ENCODE measurements at regions not wholly inside any gene's neighbourhood (a gene's known extent, or its start where the extent isn't known, plus 50 kb on each side); places are given as distances from the start of the nearest gene placed in this dataset.

DNA sequence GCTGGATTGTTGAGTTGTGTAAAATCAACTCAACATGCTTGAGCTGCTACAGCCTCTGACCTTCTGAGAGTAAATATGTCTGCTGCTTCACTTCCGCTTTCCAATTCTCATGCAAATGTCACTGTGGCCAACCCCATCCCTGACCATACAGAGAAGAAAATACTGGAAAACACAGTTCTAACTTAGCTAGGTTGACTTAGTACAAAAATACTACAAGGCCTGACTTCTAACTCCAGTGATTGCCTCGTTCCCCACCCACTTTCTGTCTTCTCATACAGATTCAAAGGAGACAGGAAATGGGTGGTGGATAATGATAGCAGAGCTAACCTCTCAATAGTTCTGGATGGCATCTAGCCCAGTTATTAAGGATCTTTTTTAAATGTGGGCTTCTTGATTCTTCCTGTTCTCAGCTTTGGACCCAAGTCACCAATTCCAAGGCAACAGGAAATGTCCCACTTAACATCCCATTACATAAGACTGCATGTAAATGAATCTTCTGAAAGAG is 226.6 kb upstream of the SLC24A2 start:
- Histone ChIP-seq H3K27ac (no peak overlapping the region), H3K4me1 (no peaks in the 10 kb centered on the region), H3K9me3 (no peaks in the 10 kb centered on the region), H3K36me3 (no peaks in the 10 kb centered on the region), H3K4me3 (no peak overlapping the region), H3K27me3 (no peaks in the 10 kb centered on the region)
- no peak for DNase-seq (ENCODE audit: extremely low spot score in 2 of 2)
- TF ChIP-seq, protein P1, sequence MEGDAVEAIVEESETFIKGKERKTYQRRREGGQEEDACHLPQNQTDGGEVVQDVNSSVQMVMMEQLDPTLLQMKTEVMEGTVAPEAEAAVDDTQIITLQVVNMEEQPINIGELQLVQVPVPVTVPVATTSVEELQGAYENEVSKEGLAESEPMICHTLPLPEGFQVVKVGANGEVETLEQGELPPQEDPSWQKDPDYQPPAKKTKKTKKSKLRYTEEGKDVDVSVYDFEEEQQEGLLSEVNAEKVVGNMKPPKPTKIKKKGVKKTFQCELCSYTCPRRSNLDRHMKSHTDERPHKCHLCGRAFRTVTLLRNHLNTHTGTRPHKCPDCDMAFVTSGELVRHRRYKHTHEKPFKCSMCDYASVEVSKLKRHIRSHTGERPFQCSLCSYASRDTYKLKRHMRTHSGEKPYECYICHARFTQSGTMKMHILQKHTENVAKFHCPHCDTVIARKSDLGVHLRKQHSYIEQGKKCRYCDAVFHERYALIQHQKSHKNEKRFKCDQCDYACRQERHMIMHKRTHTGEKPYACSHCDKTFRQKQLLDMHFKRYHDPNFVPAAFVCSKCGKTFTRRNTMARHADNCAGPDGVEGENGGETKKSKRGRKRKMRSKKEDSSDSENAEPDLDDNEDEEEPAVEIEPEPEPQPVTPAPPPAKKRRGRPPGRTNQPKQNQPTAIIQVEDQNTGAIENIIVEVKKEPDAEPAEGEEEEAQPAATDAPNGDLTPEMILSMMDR (IDR thresholded peaks at IDR 0.05): no peak
- TF ChIP-seq POLR2AphosphoS5 (IDR thresholded peaks at IDR 0.05; ENCODE audit: insufficient read depth in 1 of 2, low read depth in 1 of 2) (no peak), POLR2A (IDR thresholded peaks at IDR 0.05) (no peak)
- intact Hi-C loops (cut with DNase I): no loop called here

GRCh38 chr9:20014168-20014567 is 225.3 kb upstream of the SLC24A2 start:
- DNase-seq (ENCODE audit: extremely low spot score in 2 of 2): no peak
- intact Hi-C loops (cut with DNase I): no loop called here
- Histone ChIP-seq H3K27me3 (no peaks in the 10 kb centered on the region), H3K36me3 (no peaks in the 10 kb centered on the region), H3K27ac (no peak overlapping the region), H3K4me3 (no peak overlapping the region), H3K9me3 (no peaks in the 10 kb centered on the region), H3K4me1 (no peaks in the 10 kb centered on the region)
- TF ChIP-seq, protein P1 (IDR thresholded peaks at IDR 0.05): no peak
- TF ChIP-seq POLR2A (IDR thresholded peaks at IDR 0.05) (no peak), POLR2AphosphoS5 (IDR thresholded peaks at IDR 0.05; ENCODE audit: insufficient read depth in 1 of 2, low read depth in 1 of 2) (no peak)

DNA sequence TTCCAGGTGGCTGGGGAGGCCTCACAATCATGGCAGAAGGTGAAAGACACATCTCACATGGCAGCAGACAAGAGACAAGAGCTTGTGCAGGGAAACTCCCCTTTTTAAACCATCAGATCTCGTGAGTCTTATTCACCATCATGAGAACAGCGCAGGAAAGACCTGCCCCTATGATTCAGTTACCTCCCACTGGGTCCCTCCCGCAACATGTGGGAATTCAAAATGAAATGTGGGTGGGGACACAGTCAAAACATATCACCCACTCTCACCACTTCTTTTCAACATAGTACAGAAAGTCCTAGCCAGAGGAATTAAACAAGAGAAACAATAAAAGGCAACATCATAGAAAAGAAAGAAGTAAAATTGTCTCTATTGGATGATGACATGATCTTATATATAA is 223.4 kb upstream of the SLC24A2 start:
- no peak for TF ChIP-seq POLR2A (IDR thresholded peaks at IDR 0.05)
- no peak for TF ChIP-seq POLR2AphosphoS5 (IDR thresholded peaks at IDR 0.05; ENCODE audit: insufficient read depth in 1 of 2, low read depth in 1 of 2)
- TF ChIP-seq, protein P1 (IDR thresholded peaks at IDR 0.05): no peak
- no peak for DNase-seq (ENCODE audit: extremely low spot score in 2 of 2)
- intact Hi-C loops (cut with DNase I): no loop called here
- H3K27me3 ChIP-seq: no peaks in the 10 kb centered on the region
- H3K36me3 ChIP-seq: no peaks in the 10 kb centered on the region
- no peak overlapping the region for H3K27ac ChIP-seq
- no peak overlapping the region for H3K4me3 ChIP-seq
- no peaks in the 10 kb centered on the region for H3K9me3 ChIP-seq
- H3K4me1 ChIP-seq: no peaks in the 10 kb centered on the region

DNA sequence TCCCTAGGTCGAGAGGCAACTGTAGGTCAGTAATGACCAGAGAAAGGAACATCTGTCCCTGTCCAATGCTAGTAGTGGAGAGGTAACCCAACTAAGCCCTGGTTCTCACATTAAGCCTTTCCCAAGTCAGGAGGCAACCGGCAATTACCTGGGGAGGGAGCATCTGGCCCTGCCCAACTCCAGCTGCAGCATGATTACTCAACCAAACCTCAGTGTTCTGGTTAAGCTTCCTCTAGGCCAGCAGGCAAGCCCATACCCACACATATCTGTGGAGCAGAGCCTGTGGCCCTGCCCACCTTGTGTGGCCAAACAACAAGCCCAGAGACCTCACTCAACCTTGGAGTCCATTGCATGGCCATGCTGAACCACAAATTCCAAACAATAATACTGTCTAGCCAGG is 220.8 kb upstream of the SLC24A2 start:
- Histone ChIP-seq H3K4me1 (no peaks in the 10 kb centered on the region), H3K27ac (no peak overlapping the region), H3K9me3 (no peaks in the 10 kb centered on the region), H3K4me3 (no peak overlapping the region), H3K36me3 (no peaks in the 10 kb centered on the region), H3K27me3 (no peaks in the 10 kb centered on the region)
- TF ChIP-seq, protein P1 (IDR thresholded peaks at IDR 0.05): no peak
- TF ChIP-seq POLR2AphosphoS5 (IDR thresholded peaks at IDR 0.05; ENCODE audit: insufficient read depth in 1 of 2, low read depth in 1 of 2) (no peak), POLR2A (IDR thresholded peaks at IDR 0.05) (no peak)
- DNase-seq (ENCODE audit: extremely low spot score in 2 of 2): no peak
- intact Hi-C loops (cut with DNase I): no loop called here

GRCh38 chr9:20002011-20002410 is 213.2 kb upstream of the SLC24A2 start:
- no peak for DNase-seq (ENCODE audit: extremely low spot score in 2 of 2)
- Histone ChIP-seq H3K27me3 (no peaks in the 10 kb centered on the region), H3K9me3 (no peaks in the 10 kb centered on the region), H3K4me1 (no peaks in the 10 kb centered on the region), H3K4me3 (no peak overlapping the region), H3K27ac (no peak overlapping the region), H3K36me3 (no peaks in the 10 kb centered on the region)
- no peak for TF ChIP-seq POLR2AphosphoS5 (IDR thresholded peaks at IDR 0.05; ENCODE audit: insufficient read depth in 1 of 2, low read depth in 1 of 2)
- TF ChIP-seq POLR2A (IDR thresholded peaks at IDR 0.05): no peak
- TF ChIP-seq, protein P1 (IDR thresholded peaks at IDR 0.05): no peak
- intact Hi-C loops (cut with DNase I): no loop called here
